ENCODE measurements at regions not wholly inside any gene's neighbourhood (a gene's known extent, or its start where the extent isn't known, plus 50 kb on each side); places are given as distances from the start of the nearest gene placed in this dataset.

DNA sequence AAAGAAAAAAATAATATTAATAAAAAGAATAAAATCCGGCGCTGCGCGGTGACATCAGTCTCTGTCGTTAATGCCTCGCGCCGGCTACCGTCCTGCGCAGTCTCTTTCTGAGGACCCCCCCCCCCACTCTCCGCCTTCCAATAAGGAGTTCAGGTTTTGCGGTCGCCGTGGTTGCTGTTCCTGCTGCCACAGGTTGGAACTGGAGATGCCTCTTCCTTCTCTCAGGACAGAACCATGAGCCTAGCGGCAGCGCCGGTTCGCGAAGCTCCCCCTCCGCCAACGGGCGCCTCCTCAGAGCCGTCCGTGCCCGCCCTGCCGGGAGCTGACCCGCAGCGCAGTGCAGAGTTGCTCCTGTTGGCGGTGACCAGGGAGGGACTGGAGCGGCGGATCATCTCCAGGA, 2093.4 kb downstream of the TP53TG3F start:
- TF ChIP-seq, protein P1, sequence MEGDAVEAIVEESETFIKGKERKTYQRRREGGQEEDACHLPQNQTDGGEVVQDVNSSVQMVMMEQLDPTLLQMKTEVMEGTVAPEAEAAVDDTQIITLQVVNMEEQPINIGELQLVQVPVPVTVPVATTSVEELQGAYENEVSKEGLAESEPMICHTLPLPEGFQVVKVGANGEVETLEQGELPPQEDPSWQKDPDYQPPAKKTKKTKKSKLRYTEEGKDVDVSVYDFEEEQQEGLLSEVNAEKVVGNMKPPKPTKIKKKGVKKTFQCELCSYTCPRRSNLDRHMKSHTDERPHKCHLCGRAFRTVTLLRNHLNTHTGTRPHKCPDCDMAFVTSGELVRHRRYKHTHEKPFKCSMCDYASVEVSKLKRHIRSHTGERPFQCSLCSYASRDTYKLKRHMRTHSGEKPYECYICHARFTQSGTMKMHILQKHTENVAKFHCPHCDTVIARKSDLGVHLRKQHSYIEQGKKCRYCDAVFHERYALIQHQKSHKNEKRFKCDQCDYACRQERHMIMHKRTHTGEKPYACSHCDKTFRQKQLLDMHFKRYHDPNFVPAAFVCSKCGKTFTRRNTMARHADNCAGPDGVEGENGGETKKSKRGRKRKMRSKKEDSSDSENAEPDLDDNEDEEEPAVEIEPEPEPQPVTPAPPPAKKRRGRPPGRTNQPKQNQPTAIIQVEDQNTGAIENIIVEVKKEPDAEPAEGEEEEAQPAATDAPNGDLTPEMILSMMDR (IDR thresholded peaks at IDR 0.05; ENCODE audit: borderline replicate concordance): no peak
- H3K9me3 ChIP-seq (replicated peaks): no peaks in the 10 kb centered on the region
- H3K4me1 ChIP-seq: no peaks in the 10 kb centered on the region
- no peaks in the 10 kb centered on the region for H3K36me3 ChIP-seq
- no peak overlapping the region for H3K4me3 ChIP-seq
- no peak for DNase-seq
- peaks cover 28% of the 10 kb centered on the region for H3K27me3 ChIP-seq (ENCODE audit: low read depth)
- intact Hi-C loops (cut with micrococcal nuclease): no loop called here
- H3K27ac ChIP-seq (replicated peaks): no peak overlapping the region

DNA sequence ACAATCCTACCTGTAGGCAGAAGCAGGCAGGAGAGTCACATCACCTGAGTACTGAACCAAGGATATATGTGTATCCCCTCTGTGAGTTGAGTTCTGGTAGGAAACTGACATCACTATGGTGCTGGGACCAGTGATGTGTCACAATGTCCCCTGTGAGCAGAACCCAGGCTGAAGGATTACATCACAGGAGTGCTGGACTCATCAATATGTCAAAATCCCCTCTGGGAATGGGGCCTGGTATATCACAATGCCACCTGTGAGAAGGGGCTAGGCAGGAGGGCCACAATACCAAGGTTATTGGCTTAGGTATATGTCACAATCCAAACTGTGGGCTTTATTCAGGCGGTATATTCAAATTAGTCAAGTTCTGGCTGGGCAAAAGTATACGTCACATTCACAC, 2098.3 kb downstream of the TP53TG3F start:
- no peak for DNase-seq
- H3K4me3 ChIP-seq: no peak overlapping the region
- no peaks in the 10 kb centered on the region for H3K9me3 ChIP-seq (replicated peaks)
- TF ChIP-seq, protein P1 (IDR thresholded peaks at IDR 0.05; ENCODE audit: borderline replicate concordance): no peak
- intact Hi-C loops (cut with micrococcal nuclease): no loop called here
- H3K4me1 ChIP-seq: no peaks in the 10 kb centered on the region
- H3K36me3 ChIP-seq: no peaks in the 10 kb centered on the region
- peaks cover 10% of the 10 kb centered on the region for H3K27me3 ChIP-seq (ENCODE audit: low read depth)
- no peak overlapping the region for H3K27ac ChIP-seq (replicated peaks)

DNA sequence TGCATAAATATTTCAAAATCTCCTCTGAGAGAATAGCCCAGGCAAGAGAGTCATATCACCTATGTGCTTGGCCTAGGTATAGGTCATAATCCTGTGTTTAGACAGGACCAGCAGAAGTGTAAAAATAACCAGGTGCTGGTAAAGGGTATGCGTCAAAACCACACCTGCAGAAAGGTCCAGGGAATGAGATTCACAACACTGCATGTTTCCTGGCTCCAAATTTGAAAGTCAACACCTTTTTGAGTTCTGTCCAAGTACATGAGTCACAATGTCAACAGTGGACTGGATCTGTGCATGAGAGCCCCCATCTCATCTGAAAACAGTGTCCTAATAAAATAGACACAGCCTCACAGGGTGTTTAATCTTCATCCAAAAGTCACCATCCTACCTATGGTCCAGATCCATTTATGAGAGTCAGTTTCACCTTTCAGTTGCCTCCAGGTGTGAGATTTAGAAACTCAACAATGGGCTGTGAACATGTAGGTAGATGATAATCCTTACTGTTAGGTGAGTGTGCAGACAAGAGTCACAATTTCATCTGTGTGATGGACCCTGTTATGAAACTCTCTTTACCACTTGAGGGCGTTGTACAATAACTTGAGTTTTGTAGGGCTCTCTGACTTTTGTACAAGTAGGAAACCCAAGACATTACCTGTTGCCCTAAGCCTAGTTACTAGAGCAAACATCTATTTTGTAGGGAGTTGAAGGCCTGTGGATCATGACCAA, 2100.7 kb downstream of the TP53TG3F start:
- Histone ChIP-seq H3K36me3 (no peaks in the 10 kb centered on the region), H3K9me3 (replicated peaks) (no peaks in the 10 kb centered on the region), H3K27me3 (ENCODE audit: low read depth) (no peaks in the 10 kb centered on the region), H3K4me3 (no peak overlapping the region), H3K27ac (replicated peaks) (no peak overlapping the region), H3K4me1 (no peaks in the 10 kb centered on the region)
- intact Hi-C loops (cut with micrococcal nuclease): no loop called here
- DNase-seq: no peak
- TF ChIP-seq, protein P1 (IDR thresholded peaks at IDR 0.05; ENCODE audit: borderline replicate concordance): peak; percentile 35

DNA sequence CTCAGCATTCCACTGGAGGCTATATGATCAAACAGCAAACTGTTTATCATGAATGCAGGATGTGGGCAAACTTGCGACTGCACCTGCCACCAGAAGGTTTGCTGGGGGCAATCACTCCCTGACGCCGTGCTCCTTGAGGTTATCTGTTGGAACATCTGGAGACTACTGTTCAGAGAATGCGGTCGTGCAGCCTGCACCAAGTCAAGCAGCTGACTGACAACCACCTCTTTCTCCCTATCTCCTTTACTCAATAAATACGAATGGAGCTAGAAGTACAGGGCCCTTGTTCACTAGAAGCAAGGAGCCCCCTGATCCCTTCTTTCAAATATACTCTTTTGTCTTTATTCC, 2101.2 kb downstream of the TP53TG3F start:
- DNase-seq: no peak
- intact Hi-C loops (cut with micrococcal nuclease): no loop called here
- Histone ChIP-seq H3K27ac (replicated peaks) (no peak overlapping the region), H3K27me3 (ENCODE audit: low read depth) (no peaks in the 10 kb centered on the region), H3K36me3 (no peaks in the 10 kb centered on the region), H3K9me3 (replicated peaks) (no peaks in the 10 kb centered on the region), H3K4me3 (no peak overlapping the region), H3K4me1 (no peaks in the 10 kb centered on the region)
- TF ChIP-seq, protein P1 (IDR thresholded peaks at IDR 0.05; ENCODE audit: borderline replicate concordance): no peak

DNA sequence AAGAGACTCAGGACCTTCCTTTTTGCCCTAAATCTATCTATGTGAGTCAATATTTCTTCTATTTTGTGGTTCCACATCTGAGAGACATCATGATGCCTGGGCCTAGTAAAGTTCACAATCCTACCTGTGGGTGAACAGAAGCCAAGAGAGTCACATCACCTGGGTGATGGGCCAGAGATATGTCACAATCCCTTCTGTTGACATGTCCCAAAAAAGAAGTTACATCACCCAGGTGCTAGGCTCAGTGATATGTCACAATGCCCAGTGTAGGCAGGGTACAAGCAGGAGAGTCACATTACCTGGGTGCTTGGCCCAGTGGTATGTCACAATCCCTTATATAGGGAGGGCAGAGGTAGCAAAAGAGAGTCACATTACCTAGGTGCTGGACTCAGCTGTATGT, 2101.9 kb downstream of the TP53TG3F start:
- H3K4me3 ChIP-seq: no peak overlapping the region
- H3K36me3 ChIP-seq: no peaks in the 10 kb centered on the region
- intact Hi-C loops (cut with micrococcal nuclease): no loop called here
- TF ChIP-seq, protein P1 (IDR thresholded peaks at IDR 0.05; ENCODE audit: borderline replicate concordance): no peak
- no peaks in the 10 kb centered on the region for H3K4me1 ChIP-seq
- H3K27ac ChIP-seq (replicated peaks): no peak overlapping the region
- DNase-seq: no peak
- no peaks in the 10 kb centered on the region for H3K9me3 ChIP-seq (replicated peaks)
- no peaks in the 10 kb centered on the region for H3K27me3 ChIP-seq (ENCODE audit: low read depth)
